T-helper 2 cell (primary cell): ENCODE measurements at regions not wholly inside any gene's neighbourhood (a gene's known extent, or its start where the extent isn't known, plus 50 kb on each side); places are given as distances from the start of the nearest gene placed in this dataset.
A peak's percentile ranks its signal among the peaks of the same experiment; 100 is the strongest.

Experiments
- DNase-seq, 5 experiments: peaks; one replicate each; pipeline versions ENCODE4 v3.0.0 to v3.0.0-alpha.2; 2012 to 2022

GRCh38 chr1:82612986-82613385 lies 812.3 kb downstream of the ADGRL2 start:
- no peak for DNase-seq

GRCh38 chr1:82606546-82606945 lies 805.8 kb downstream of the ADGRL2 start:
- DNase-seq, result no peak

- DNase-seq, result no peak
Observed at GRCh38 chr1:82604524-82604923, 803.8 kb downstream of the ADGRL2 start.

- no peak for DNase-seq
Observed at GRCh38 chr1:82600314-82600713, 799.6 kb downstream of the ADGRL2 start.

- DNase-seq, result no peak
Observed at GRCh38 chr1:82598812-82599211, 798.1 kb downstream of the ADGRL2 start.

- DNase-seq, result no peak
Observed at GRCh38 chr1:82598337-82598736, 797.6 kb downstream of the ADGRL2 start.

- DNase-seq, result no peak
Observed at GRCh38 chr1:82597649-82598048, 796.9 kb downstream of the ADGRL2 start.

GRCh38 chr1:82597141-82597540 lies 796.4 kb downstream of the ADGRL2 start:
- no peak for DNase-seq

- DNase-seq, result no peak
Observed at GRCh38 chr1:82593561-82593960, 792.8 kb downstream of the ADGRL2 start.

- no peak for DNase-seq
Observed at GRCh38 chr1:82589588-82589987, 788.9 kb downstream of the ADGRL2 start.

GRCh38 chr1:82587371-82587770 lies 786.6 kb downstream of the ADGRL2 start:
- DNase-seq, result no peak

- DNase-seq, result peak in 1 of 5 experiments; percentile 45
Observed at GRCh38 chr1:82586473-82586872, 785.7 kb downstream of the ADGRL2 start.

- no peak for DNase-seq
Observed at GRCh38 chr1:82582347-82582746, 781.6 kb downstream of the ADGRL2 start.

GRCh38 chr1:82578086-82578726 lies 777.5 kb downstream of the ADGRL2 start:
- DNase-seq, result peak in 1 of 5 experiments; percentile 3

GRCh38 chr1:82567348-82567747 lies 766.6 kb downstream of the ADGRL2 start:
- no peak for DNase-seq

- no peak for DNase-seq
Observed at GRCh38 chr1:82565546-82565945, 764.8 kb downstream of the ADGRL2 start.

- no peak for DNase-seq
Observed at GRCh38 chr1:82565146-82565545, 764.4 kb downstream of the ADGRL2 start.

GRCh38 chr1:82564333-82564732 lies 763.6 kb downstream of the ADGRL2 start:
- no peak for DNase-seq

GRCh38 chr1:82562448-82562847 lies 761.7 kb downstream of the ADGRL2 start:
- DNase-seq, result no peak

- DNase-seq, result no peak
Observed at GRCh38 chr1:82560566-82560965, 759.8 kb downstream of the ADGRL2 start.

GRCh38 chr1:82555501-82555900 lies 754.8 kb downstream of the ADGRL2 start:
- DNase-seq, result no peak

GRCh38 chr1:82549841-82550240 lies 749.1 kb downstream of the ADGRL2 start:
- no peak for DNase-seq

GRCh38 chr1:82542766-82543165 lies 742.0 kb downstream of the ADGRL2 start:
- DNase-seq, result no peak

- DNase-seq, result no peak
Observed at GRCh38 chr1:82542141-82542540, 741.4 kb downstream of the ADGRL2 start.

- no peak for DNase-seq
Observed at GRCh38 chr1:82540006-82540405, 739.3 kb downstream of the ADGRL2 start.
